IMR-90 (cell line): ENCODE measurements at regions not wholly inside any gene's neighbourhood (a gene's known extent, or its start where the extent isn't known, plus 50 kb on each side); places are given as distances from the start of the nearest gene placed in this dataset.

Experiments used
- ATAC-seq: fragments of 200-7000 bp; cut with Tn5 transposase; 2 replicates; pipeline ENCODE4 v1.9.1; 2020; ENCODE audit warnings: low read depth, mild to moderate bottlenecking, moderate library complexity
- BruUV-seq: library from RNA; stranded (reverse); fragments of 400-500 nt; replicated peaks from 2 replicates; lab custom pipeline; 2021; lab: Mats Ljungman, UMichigan
- CTCF ChIA-PET: fragments of 300-600 bp; formaldehyde crosslinking; extraction: SDS; loops from one replicate; lab custom pipeline; 2021; ENCODE audit warnings: antibody characterized with exemption; lab: Yijun Ruan, JAX
- POLR2A ChIA-PET: fragments of 300-600 bp; sonication (Branson Sonifier 250); formaldehyde crosslinking; loops from one replicate; lab custom pipeline; 2022; ENCODE audit warnings: antibody characterized with exemption; ENCODE audit not compliant: unreplicated experiment; lab: Charles Lee
- DNase-seq: peaks from one replicate; pipeline ENCODE4 v3.0.0; 2013
- H2AFZ ChIP-seq: replicated peaks from 2 replicates; pipeline ENCODE3; 2013; ENCODE audit warnings: low read length, mild to moderate bottlenecking; ENCODE audit not compliant: poor library complexity
- H2AK5ac ChIP-seq: 2 replicates; pipeline ENCODE4 v1.6.1; 2013; ENCODE audit warnings: low read depth, low read length, inconsistent platforms
- H2AK9ac ChIP-seq: replicated peaks from 2 replicates; pipeline ENCODE3; 2013; ENCODE audit warnings: mild to moderate bottlenecking, low read depth, low read length, moderate library complexity; ENCODE audit not compliant: poor library complexity
- H2BK120ac ChIP-seq: 2 replicates; pipeline ENCODE4 v1.6.1; 2013; ENCODE audit warnings: low read depth, low read length, inconsistent platforms
- H2BK15ac ChIP-seq: 3 replicates; pipeline ENCODE4 v1.6.1; 2013; ENCODE audit warnings: low read depth, low read length, inconsistent platforms
- H2BK20ac ChIP-seq: 2 replicates; pipeline ENCODE4 v1.6.1; 2013; ENCODE audit warnings: low read depth, mild to moderate bottlenecking, inconsistent platforms, low read length, moderate library complexity
- H2BK5ac ChIP-seq: 2 replicates; pipeline ENCODE4 v1.6.1; 2013; ENCODE audit warnings: mild to moderate bottlenecking, low read depth, low read length, inconsistent platforms; ENCODE audit not compliant: poor library complexity, severe bottlenecking
- H3K14ac ChIP-seq: replicated peaks from 2 replicates; pipeline ENCODE4 v1.6.1; 2013; ENCODE audit warnings: low read depth, low read length, inconsistent platforms
- H3K18ac ChIP-seq: 2 replicates; pipeline ENCODE4 v1.6.1; 2013; ENCODE audit warnings: low read depth, low read length, control low read depth
- H3K23ac ChIP-seq: 2 replicates; pipeline ENCODE4 v1.6.1; 2013; ENCODE audit warnings: low read depth, low read length, inconsistent platforms
- H3K27ac ChIP-seq: 2 replicates; pipeline ENCODE4 v1.5.1; 2013; ENCODE audit warnings: mild to moderate bottlenecking, control low read depth, low read length; ENCODE audit not compliant: insufficient read depth
- H3K27me3 ChIP-seq: 2 replicates; pipeline ENCODE4 v1.6.1; 2013; ENCODE audit warnings: low read length; ENCODE audit not compliant: control insufficient read depth, insufficient read depth
- H3K36me3 ChIP-seq: 2 replicates; pipeline ENCODE4 v1.6.1; 2013; ENCODE audit warnings: low read length, mixed read lengths; ENCODE audit not compliant: control insufficient read depth, insufficient read depth
- H3K4ac ChIP-seq: 2 replicates; pipeline ENCODE4 v1.6.1; 2013; ENCODE audit warnings: low read depth, low read length, inconsistent platforms
- H3K4me1 ChIP-seq: 2 replicates; pipeline ENCODE4 v1.6.1; 2013; ENCODE audit warnings: low read length, mixed read lengths; ENCODE audit not compliant: control insufficient read depth, insufficient read depth
- H3K4me2 ChIP-seq: 2 replicates; pipeline ENCODE4 v1.6.1; 2013; ENCODE audit warnings: low read depth, mild to moderate bottlenecking, control low read depth, low read length, moderate library complexity
- H3K4me3 ChIP-seq: 2 replicates; pipeline ENCODE4 v1.5.1; 2013; ENCODE audit warnings: low read depth, mild to moderate bottlenecking, control low read depth, low read length, moderate library complexity; ENCODE audit not compliant: insufficient read depth
- H3K56ac ChIP-seq: 2 replicates; pipeline ENCODE4 v1.6.1; 2013; ENCODE audit warnings: low read length, inconsistent platforms; ENCODE audit not compliant: insufficient read depth; ENCODE audit errors: extremely low read depth
- H3K79me1 ChIP-seq, 2 experiments: 2 replicates each; pipeline ENCODE4 v1.6.1; 2013; ENCODE audit warnings: low read length in 2 of 2, inconsistent platforms in 1 of 2, low read depth in 1 of 2
- H3K9ac ChIP-seq: 2 replicates; pipeline ENCODE4 v1.6.1; 2013; ENCODE audit warnings: low read depth, low read length, control low read depth
- H3K9me1 ChIP-seq: 2 replicates; pipeline ENCODE4 v1.6.1; 2013; ENCODE audit warnings: low read length, inconsistent platforms; ENCODE audit not compliant: insufficient read depth
- H3K9me3 ChIP-seq: 2 replicates; pipeline ENCODE4 v1.6.1; 2013; ENCODE audit warnings: low read length; ENCODE audit not compliant: control insufficient read depth, insufficient read depth
- H4K20me1 ChIP-seq: 2 replicates; pipeline ENCODE4 v1.6.1; 2013; ENCODE audit warnings: low read length, inconsistent platforms; ENCODE audit not compliant: insufficient read depth
- H4K5ac ChIP-seq: 2 replicates; pipeline ENCODE4 v1.6.1; 2013; ENCODE audit warnings: mild to moderate bottlenecking, low read depth, low read length, control low read depth
- H4K8ac ChIP-seq, 2 experiments: 2 replicates each; pipeline ENCODE4 v1.6.1; 2013; ENCODE audit warnings: low read depth in 2 of 2, low read length in 2 of 2, control low read depth in 1 of 2, inconsistent platforms in 1 of 2
- H4K91ac ChIP-seq: 2 replicates; pipeline ENCODE4 v1.6.1; 2013; ENCODE audit warnings: low read depth, low read length, inconsistent platforms; ENCODE audit not compliant: insufficient read depth
- CHD1 ChIP-seq: IDR thresholded peaks from 2 replicates; pipeline ENCODE4 v1.6.1; 2012; ENCODE audit warnings: low read depth, low read length, improper control_type of control experiment
- MAFK ChIP-seq: IDR thresholded peaks from 2 replicates; pipeline ENCODE4 v1.6.1; 2012; ENCODE audit warnings: low read depth, low read length, improper control_type of control experiment
- MAZ ChIP-seq: IDR thresholded peaks from 2 replicates; pipeline ENCODE4 v1.6.1; 2012; ENCODE audit warnings: low read depth, mild to moderate bottlenecking, low read length, improper control_type of control experiment, moderate library complexity, borderline replicate concordance
- SMC3 ChIP-seq: fragments of 150-350 bp; IDR thresholded peaks from 2 replicates; pipeline ENCODE4 v1.6.1; 2016; ENCODE audit warnings: low read depth, mild to moderate bottlenecking, antibody characterized with exemption, low read length, moderate library complexity
- WGBS, 2 experiments: methylation state at CpG; one replicate each; pipeline versions ENCODE4 v1.1.5 to v1.1.7; 2013; ENCODE audit warnings: missing lambda C conversion rate in 2 of 2; ENCODE audit not compliant: insufficient read length in 1 of 2; ENCODE audit errors: extremely low coverage in 2 of 2; 5-methylcytosine and 5-hydroxymethylcytosine counted together
- dilution Hi-C: fragments of 300-500 bp; cut with HindIII; formaldehyde crosslinking; loops from one replicate; pipeline ENCODE4 v1.14.3; 2018; ENCODE audit warnings: low sequenced_read_pairs; ENCODE audit not compliant: unreplicated experiment
- in situ Hi-C: fragments of 300-500 bp; cut with MboI; formaldehyde crosslinking; loops from 3 replicates; pipeline ENCODE4 v1.14.3; 2019; ENCODE audit warnings: low sequenced_read_pairs, inconsistent platforms, mixed read lengths
- intact Hi-C: fragments of 100-400 bp; cut with micrococcal nuclease; formaldehyde crosslinking; loops from 2 replicates; pipeline ENCODE4 v1.10.0; 2022

DNA sequence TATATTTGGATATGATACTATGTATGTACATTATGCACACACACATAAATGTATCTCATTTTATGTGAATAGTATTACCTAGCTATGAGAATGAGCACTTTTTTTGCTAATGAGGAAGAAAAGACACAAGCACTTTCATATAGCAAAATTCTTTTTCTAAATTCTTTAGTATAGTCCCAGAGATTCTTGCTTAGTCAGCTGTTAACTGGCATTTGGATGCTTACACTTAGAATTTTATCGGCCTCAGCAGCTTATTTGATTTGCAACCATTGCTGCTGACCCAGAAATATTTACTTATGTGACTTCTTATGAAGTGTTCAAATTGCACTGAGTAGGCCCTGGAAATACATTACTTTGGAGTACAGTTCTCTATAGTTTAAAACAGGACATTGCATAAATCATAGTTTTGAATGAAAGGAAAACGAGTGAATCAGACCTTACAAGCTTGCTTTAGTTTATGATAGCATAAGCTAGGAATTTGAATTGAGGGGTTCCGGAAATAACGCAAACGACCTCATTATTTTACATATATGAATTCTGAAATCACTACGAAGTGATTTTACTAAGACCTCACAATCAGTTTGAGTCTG, 653.9 kb upstream of the NEGR1 start:
- H3K4me3 ChIP-seq = no peak overlapping the region
- no peak overlapping the region for H3K9ac ChIP-seq
- H3K9me3 ChIP-seq = no peaks in the 10 kb centered on the region
- H4K20me1 ChIP-seq = no peaks in the 10 kb centered on the region
- no peak overlapping the region for H3K56ac ChIP-seq
- intact Hi-C loops (no loop called here), in situ Hi-C loops (no loop called here), dilution Hi-C loops (no loop called here)
- H3K36me3 ChIP-seq = no peaks in the 10 kb centered on the region
- H3K4me2 ChIP-seq = no peak overlapping the region
- H3K14ac ChIP-seq = no peak overlapping the region
- no peak overlapping the region for H2AK9ac ChIP-seq
- ATAC-seq (no peak), DNase-seq (no peak)
- H4K91ac ChIP-seq = no peak overlapping the region
- H3K27ac ChIP-seq = no peak overlapping the region
- POLR2A ChIA-PET = no interaction called here
- H3K79me1 ChIP-seq = no peaks in the 10 kb centered on the region
- no peak overlapping the region for H3K4ac ChIP-seq
- H2AK5ac ChIP-seq = no peak overlapping the region
- no peak overlapping the region for H4K5ac ChIP-seq
- TF ChIP-seq CHD1 (no peak), SMC3 (no peak), MAFK (peak; percentile 58; the same call in 1 of the 2 replicates), MAZ (no peak)
- no peaks in the 10 kb centered on the region for H3K27me3 ChIP-seq
- no peak overlapping the region for H3K18ac ChIP-seq
- no peaks in the 10 kb centered on the region for H3K4me1 ChIP-seq
- H4K8ac ChIP-seq = no peak overlapping the region
- WGBS, 2 experiments = no CpG with 5 or more reads among the region's 6 CpGs
- H2AFZ ChIP-seq = no peak overlapping the region
- no peaks in the 10 kb centered on the region for H3K9me1 ChIP-seq
- H2BK5ac ChIP-seq = no peak overlapping the region
- H3K23ac ChIP-seq = no peak overlapping the region
- no peak overlapping the region for H2BK15ac ChIP-seq
- no TSS peak for BruUV-seq
- no peak overlapping the region for H2BK20ac ChIP-seq
- CTCF ChIA-PET = no interaction called here
- no peak overlapping the region for H2BK120ac ChIP-seq
